HG03457 (cell line): ENCODE measurements at regions not wholly inside any gene's neighbourhood (a gene's known extent, or its start where the extent isn't known, plus 50 kb on each side); places are given as distances from the start of the nearest gene placed in this dataset.

Source experiments
- ATAC-seq: cut with Tn5 transposase; IDR thresholded peaks from one replicate; pipeline ENCODE4 v1.9.1; 2021; ENCODE audit warnings: moderate number of reproducible peaks; ENCODE audit not compliant: unreplicated experiment

DNA sequence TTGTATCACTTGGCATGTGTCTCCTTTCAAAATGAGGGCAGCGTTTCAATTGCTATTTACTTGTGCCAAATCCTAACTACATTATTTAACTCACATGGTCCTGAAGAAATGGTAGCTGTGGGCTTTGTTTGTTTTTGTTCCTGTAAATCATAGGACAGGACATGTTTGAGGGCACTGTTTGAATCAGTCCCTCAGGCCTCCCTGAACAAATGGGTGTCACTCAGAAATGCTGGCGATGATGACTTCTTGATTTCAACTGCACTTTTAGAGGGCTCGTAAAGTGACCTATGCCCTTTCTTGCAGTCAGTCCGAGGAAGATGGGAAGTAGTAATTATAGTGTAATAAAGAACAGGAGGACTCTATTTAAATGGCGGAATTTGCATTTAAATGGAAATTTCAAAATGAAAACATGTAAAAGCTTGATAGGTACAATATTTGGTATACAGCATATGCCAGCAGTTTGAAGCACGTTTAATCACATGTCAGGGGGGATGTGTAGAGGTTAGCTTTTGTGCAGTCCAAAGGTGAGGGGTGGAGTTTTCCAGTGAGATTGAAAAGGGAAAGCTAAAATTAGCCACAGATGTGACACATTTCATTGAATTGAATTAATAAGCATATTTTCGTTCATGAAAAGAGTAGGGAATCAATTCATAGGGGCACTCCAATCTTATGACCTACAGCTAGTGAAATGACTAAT is 1958.7 kb upstream of the IGFBP7 start:
- ATAC-seq: no peak

DNA sequence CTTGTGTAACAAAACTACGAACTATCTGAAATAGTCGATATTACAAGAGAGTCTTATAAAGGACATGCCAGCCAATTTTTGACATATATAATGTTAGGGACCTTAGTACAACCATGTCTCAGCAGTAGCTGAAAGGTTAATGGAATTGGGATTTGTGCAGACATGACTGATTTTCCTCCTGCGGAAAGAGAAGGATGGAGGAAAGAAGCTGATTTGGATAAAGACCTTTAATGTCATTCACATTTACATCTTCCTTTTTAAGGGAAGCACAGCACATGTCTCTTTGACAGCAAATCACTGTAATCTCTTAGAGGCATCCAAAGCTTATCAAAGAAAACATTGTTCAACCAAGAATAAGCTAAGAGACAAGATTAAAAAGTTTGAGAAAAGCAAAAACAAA is 1976.2 kb upstream of the IGFBP7 start:
- ATAC-seq: no peak

DNA sequence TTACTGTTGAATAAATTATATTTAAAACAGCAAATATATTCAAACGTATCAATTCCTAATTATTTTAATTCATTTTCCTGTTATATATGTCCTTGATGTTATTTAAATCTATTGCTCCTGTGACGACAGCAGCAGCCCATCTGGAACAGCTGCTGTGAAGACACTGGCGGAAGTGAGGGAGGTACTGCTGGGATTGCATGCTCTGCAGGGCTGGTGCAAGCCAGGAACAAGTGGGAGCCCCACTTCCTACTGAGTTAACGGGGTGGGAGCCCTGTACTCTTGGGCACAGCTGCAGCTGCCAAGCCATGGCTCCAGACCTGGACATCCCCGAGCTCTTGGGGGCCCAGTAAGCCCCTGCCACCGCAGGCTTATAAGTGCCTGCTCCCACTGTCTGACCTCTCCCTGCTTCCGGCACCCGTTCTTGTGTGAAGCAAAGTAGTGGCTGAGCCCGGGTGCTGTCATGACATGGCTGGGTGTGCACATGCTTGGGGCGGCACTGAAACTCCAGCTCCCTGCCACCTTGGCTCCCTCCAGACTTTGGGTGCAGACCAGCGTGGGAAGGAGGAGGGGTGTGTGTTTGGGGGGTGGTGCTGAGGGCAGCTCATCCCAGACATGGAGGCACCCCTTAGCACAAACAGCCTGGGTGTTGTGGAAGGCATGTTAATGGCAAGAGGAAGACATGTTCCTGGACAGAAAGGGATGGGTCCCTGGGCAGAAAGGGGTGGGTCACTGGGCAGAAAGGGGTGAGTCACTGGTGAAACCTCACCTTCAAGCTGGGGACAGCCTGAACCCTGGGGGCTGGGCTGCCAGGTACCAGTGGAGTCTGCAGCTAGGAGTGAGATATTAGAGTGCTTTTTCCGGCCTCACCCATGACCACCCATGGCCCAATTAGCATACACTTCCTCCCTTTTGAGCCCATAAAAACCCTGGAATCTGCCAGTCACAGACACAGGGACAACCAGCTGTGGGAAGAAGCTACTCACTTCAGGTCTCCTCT is 1981.3 kb upstream of the IGFBP7 start:
- no peak for ATAC-seq

DNA sequence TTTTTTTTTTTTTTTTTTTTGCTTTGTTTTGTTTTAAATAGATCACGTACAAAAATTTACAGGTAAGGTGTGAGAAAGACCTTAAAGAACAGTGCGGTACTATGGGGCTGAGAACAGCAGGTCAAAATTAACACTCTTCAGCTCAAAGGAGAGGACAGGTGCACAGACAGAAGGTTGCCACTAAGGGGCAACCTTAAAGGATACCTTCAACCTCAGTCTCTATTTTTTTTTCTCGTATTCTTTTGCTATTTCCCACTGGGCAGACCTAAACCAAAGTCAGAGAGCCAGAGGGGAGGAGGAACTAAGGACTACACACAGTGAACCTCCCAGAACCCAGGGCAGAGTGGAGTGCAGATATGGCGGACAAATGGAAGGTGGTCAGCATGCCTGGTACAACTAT is 1984.3 kb upstream of the IGFBP7 start:
- ATAC-seq: no peak

DNA sequence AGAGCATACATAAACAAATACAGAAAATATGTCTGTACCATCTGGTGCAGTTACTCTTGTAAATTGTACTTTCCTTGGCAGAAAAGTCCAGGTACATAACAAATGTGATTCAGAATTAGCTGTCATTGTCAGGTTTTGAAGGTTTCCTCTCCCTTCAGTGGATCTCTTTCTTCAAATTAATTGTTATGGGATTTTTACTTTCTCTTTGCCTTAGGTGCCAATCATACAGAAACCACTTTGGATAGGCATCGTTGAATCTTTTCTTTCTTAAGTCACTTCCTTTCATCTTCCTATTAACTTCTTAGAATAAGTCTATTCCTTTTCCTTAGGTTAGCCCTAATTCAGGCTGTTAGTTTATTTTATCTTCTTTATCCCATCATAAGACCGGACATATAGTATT is 1992.1 kb upstream of the IGFBP7 start:
- ATAC-seq: no peak

DNA sequence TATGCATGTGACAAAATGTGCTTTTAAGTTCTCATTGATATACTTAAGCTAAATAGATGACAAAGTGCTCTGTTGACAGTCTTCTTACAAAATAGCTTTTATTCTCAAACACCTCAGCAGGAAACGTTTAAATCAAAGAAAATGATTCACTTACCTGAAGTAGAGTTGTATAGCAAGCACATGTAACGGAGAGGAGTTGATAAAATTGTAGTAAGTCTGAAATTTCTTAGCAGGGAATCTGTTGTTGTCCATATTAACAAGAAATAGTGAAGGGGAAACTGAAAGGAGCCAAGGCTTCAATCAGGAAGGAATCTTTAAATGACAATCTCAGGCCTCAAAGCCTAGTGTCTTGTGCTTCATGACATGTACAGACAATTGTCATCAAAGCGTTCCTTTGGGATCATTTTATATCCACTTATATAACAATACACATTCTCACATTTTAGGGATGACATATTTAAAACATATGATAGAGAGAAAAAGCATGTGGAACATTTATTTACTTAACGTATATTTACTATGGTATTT is 2010.2 kb upstream of the IGFBP7 start:
- no peak for ATAC-seq

DNA sequence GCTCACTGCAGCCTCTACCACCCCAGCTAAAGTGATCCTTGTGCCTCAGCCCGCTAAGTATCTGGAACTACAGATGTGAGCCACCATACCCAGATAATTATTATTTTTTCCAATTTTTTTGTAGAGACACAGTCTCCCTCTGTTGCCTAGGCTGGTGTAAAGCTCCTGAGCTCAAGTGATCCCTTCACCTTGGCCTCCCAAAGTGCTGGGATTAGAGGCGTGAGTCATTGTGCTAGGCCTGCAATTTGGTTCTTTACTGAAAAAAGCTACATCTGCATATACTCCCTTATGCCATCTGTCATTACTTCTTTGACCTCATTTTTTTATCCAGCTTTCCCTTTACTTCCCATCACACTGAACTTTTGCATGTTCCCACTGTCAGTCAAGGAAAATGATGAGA is 2012.4 kb upstream of the IGFBP7 start:
- ATAC-seq: no peak

DNA sequence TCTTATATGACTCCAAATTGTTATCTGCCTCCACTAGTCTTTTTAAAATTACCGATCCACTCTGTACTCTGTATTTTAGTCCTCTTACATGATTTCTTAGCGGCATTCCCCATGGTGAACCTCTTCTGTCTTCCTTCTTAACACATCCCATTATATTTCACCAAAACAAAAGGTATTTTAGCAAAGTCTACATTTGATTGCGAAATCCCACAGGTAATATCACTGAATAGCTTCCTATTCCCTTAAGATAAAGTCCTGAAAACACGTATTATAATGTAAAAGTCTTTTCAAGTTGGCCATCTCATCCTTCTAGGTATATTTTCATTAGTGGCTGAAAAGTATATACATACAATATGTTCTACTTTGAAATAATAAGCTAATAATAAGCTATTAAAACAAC is 2016.0 kb upstream of the IGFBP7 start:
- no peak for ATAC-seq

DNA sequence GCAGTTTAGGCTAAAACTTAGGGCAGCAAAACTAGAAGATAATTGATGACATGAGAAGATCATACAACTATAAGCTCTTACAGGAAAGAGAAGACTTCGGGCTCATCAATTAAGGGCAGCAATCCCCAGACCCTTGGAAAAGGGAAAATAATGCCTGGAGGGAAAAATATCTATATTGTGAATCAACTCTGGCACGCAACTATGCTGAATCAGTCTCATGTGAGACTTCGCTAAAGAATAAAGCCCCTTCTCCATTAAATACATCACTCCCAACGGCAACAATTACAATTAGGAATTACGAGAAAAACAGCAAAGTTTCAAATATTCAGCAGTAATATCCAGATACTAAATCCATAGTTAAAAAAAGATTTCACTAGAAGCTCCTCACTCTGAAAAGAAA is 2016.8 kb upstream of the IGFBP7 start:
- ATAC-seq: no peak

DNA sequence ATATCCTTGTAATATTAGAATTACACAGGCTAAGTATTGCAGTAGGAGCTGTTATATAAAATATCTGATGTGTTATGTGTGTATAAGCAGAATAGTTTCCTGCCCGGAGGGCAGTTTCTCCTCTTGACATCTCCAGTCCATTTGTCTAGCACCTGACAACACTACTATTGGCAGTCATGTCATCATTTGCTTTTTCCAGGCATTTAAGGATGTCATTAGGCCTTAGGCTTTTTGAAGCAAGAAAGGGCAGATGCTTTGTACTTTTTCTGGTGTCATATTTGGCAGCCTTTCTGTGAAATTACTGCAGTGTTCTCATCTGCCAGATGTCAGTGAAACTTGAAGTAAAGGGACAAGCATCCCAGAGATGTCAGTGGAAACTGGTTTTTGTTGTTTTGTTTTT is 2017.6 kb upstream of the IGFBP7 start:
- ATAC-seq: no peak

DNA sequence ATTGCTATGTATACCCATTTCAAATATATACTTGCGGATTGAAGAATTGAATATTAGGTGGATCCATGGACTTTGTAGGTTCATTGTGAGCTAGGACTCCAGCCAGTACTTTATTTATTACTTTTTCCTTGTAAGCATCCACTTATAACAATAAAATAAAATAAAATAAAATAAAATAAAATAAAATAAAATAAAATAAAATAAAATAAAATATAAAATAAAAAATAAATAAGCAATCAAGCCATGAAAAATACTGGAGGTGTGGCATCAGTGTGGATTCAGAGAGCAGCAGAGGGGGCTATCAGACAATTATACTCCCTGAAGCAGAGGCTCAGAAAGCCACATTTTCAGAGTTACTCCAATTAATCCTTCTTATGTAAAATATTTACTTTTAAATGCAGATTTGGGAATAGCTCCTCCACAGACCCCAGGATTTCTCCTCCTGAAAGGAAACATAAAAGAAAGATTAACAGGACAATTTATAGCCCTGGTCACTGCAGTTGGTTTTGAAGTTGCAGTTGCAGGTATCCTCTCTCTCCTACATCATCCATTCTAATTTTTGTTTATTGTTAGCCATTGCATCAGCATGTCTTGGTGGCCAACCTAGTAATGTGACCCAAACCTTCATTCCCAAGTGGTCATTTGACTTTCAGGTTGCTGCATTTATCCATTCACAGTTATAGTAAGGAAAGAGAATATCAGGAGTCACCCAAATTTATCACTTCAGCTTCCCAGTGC is 2025.2 kb upstream of the IGFBP7 start:
- ATAC-seq: no peak

DNA sequence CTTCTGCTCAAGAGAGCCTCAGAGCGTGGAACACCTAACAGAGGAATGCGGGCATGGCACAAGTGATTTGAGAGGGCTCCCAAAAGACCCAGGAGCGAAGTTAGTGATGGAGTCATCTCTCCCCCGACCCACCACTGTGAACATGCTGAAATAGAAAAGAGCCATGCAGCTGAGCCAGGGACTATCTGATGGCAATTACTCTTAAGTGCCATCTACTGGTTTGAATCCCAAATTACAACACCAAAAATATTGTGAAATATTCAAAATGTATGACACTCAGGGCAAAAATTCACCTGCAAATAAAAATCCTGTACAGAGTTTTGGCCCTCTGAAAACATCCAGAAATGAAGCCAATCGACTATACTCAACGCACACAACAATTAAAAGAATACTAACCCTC is 2038.9 kb upstream of the ADGRL3 start:
- ATAC-seq: no peak

DNA sequence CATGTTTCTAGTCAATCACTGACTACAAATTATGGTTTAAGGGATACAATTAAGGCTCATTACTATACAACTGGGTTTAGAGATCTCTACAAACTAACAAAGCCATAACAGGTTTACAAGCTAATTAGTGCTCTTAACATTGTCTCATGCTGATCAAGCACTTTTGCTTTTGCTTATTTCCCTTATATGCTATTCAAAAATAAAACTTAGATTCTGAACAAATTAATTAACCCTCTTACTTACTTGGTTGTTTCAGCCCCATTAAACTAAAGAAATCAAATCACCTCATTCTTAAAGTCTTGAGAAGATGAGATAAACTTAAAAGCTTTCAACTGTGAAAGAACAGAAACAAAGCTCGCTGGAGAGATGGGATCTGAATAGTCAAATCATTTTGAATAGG is 2024.5 kb upstream of the ADGRL3 start:
- ATAC-seq: no peak

DNA sequence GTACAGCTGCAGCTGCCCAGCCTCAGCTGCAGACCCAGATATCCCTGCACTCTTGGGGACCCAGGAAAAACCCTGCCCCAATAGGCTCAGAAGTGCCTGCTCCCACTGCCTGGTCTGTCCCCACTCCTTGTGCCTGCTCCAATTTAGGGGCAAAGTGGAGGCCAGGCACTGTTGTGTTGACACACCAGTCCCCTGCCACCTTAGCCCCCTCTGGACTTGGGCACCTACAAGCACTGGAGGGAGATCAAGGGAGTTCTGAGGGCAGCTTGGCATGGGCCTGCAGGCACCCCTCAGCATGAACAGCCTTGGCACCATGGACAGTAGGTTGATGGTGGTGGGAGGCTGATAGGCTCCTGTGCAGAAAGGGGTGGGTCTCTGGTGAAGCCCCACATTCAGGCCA is 2020.8 kb upstream of the ADGRL3 start:
- ATAC-seq: no peak

DNA sequence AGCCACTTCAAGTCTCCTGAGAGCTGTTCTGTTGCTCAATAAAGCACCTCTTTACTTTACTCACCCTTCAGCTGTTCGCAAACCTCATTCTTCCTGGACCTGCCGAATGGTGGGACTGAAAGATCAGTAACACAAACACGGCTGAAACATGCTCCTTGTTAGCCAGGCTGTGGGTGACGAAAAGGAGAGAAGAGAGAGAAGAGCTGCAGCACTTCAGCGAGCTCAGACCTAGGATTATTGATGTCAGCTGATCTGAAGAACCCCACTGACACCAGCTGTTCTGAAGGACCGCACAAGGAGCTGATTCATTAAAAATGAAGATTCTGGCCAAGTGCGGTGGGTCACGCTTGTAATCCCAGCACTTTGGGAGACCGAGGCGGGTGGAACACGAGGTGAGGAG is 2020.0 kb upstream of the ADGRL3 start:
- ATAC-seq: no peak

DNA sequence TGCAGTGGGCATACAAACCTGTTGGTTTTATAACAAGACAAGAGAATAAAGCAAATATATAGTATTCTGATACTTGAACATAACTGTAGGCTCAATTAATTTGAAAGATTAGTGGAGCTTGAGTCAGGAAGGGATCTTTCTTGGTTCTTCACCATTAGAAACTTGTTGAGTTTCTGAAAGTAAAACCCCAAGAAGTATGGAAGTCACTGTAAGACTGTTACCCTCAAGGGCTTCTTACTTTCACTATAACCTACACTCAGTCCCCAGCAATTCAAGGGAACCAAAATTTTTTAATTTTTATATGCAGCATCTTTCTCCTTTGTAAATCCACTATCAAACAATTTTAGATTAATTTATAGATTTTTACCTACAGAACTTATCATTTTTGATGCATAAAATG is 2019.2 kb upstream of the ADGRL3 start:
- ATAC-seq: no peak

DNA sequence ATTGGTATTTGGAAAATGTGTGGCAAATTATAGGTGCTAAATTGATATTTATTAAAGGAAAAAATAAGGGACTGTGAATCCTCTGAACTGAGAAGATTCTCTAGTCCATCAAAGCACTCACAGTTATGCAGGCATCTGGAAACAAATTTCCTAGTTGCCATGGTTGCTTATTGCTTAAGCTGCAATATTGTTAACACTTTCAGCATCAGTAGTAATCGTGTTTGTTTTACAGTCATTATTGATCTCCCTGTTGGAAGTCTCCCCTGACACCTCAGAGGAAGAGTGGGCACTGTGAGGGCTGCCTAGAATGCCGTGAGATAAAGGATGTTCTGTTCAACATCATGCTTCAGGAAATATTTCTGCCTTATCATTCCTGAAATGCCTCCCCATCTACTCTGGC is 2004.3 kb upstream of the ADGRL3 start:
- no peak for ATAC-seq

DNA sequence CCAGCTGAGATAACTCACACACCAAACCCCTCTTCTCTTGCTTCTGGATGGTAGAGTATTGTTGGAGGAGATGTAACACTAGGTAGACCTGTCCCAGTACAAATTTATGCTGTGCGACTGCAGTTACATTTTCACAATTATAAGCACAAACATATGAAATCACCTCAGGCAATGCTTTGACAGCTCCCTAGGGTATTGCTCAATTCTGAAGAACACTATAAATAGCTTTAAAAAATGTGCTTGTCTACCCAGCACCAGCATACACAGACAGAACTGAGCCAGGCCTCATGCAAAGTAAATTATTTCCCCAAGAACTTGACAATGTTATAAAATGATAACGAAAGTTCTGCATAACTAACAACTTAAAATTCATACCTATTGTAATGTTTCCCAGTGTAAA is 1999.1 kb upstream of the ADGRL3 start:
- no peak for ATAC-seq

DNA sequence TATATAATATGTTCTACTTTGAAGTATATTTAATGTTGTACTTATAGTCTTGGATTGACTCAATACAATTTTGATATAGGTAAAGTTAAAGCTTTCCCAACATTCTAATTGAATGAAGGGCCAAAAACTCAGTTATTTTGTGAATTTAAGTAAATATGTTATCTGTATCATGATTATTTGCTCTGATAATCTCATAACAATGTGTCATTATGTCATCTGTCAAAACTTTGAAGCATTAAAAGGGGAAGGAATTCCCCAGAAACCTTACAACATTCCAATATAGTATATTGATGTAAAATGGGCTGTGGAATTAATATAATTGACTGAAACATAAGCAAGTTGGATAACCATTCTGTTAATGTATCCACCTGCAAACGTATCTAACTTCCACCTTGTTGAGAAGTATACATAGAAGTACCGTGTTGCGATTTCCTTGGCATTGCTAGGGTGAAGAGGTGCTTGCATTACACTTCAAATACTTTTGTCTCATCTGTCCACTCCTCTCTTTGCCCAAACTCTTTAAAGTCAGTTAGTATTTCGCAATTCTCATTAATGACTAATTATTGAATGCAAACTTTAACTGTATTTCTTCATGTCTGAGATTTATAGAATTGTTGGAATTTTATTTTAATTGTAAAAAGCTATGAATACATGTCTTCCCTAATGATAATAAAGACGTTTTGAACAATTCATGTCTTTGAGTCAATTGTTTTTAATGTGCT is 1982.1 kb upstream of the ADGRL3 start:
- no peak for ATAC-seq

DNA sequence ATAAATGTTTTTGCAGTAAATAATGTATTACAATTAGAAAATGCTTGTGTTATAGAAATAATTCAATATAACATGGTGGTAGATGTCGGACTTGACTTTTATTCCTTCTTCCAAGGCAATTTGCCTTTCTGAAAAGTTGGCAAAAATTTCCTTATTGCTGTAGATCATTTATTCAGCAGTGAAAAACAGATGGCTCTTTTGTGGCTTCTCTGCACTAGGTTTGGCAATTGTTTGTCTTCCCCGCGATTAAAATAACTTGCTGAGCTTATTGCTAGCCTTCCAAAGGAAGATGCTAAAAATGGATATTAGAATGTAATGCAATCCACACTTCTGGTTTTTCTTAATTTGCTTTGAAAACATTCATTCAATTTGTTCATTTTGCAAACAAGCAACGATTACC is 1977.9 kb upstream of the ADGRL3 start:
- ATAC-seq: no peak
